Neuronal stem cell (in vitro differentiated cells): ENCODE measurements at regions not wholly inside any gene's neighbourhood (a gene's known extent, or its start where the extent isn't known, plus 50 kb on each side); places are given as distances from the start of the nearest gene placed in this dataset.
A peak's percentile ranks its signal among the peaks of the same experiment; 100 is the strongest.

Experiments
- DNase-seq: peaks from one replicate; pipeline ENCODE4 v3.0.0-alpha.2; 2013; ENCODE audit warnings: low spot score
- H2AFZ ChIP-seq: one replicate; pipeline ENCODE4 v1.6.1; 2013; ENCODE audit warnings: mild to moderate bottlenecking, low read length, inconsistent platforms
- H2AK5ac ChIP-seq: 2 replicates; pipeline ENCODE4 v1.6.1; 2013; ENCODE audit warnings: low read depth, mild to moderate bottlenecking, inconsistent platforms, low read length, moderate library complexity, mixed read lengths
- H2BK120ac ChIP-seq: 2 replicates; pipeline ENCODE4 v1.6.1; 2013; ENCODE audit warnings: low read depth, mild to moderate bottlenecking, inconsistent platforms, low read length, moderate library complexity, mixed read lengths
- H2BK12ac ChIP-seq: one replicate; pipeline ENCODE4 v1.6.1; 2013; ENCODE audit warnings: low read length, inconsistent platforms
- H2BK15ac ChIP-seq: 2 replicates; pipeline ENCODE4 v1.6.1; 2013; ENCODE audit warnings: mild to moderate bottlenecking, low read length, inconsistent platforms, mixed read lengths
- H2BK5ac ChIP-seq: one replicate; pipeline ENCODE4 v1.6.1; 2013; ENCODE audit warnings: inconsistent platforms, mild to moderate bottlenecking, low read length, moderate library complexity
- H3K14ac ChIP-seq: one replicate; pipeline ENCODE4 v1.6.1; 2013; ENCODE audit warnings: low read length, inconsistent platforms
- H3K18ac ChIP-seq: 2 replicates; pipeline ENCODE4 v1.6.1; 2013; ENCODE audit warnings: low read length, inconsistent platforms
- H3K23ac ChIP-seq: 2 replicates; pipeline ENCODE4 v1.6.1; 2013; ENCODE audit warnings: low read depth, mild to moderate bottlenecking, mixed read lengths, low read length, inconsistent platforms; ENCODE audit not compliant: poor library complexity
- H3K27ac ChIP-seq: replicated peaks from 3 replicates; pipeline ENCODE4 v1.5.1; 2013; ENCODE audit warnings: low read length, inconsistent platforms
- H3K27me3 ChIP-seq, 3 experiments: 2 replicates each; pipeline ENCODE4 v1.6.1; 2013; ENCODE audit warnings: low read length in 3 of 3, mild to moderate bottlenecking in 2 of 3, inconsistent platforms in 1 of 3, low read depth in 1 of 3, mixed read lengths in 1 of 3, moderate library complexity in 1 of 3; ENCODE audit not compliant: control insufficient read depth in 3 of 3, insufficient read depth in 3 of 3
- H3K36me3 ChIP-seq, 2 donors: replicated peaks in 1 of 2; 2 replicates each; pipeline ENCODE4 v1.6.1; 2013; ENCODE audit warnings: low read length in 2 of 2; ENCODE audit not compliant: control insufficient read depth in 2 of 2, insufficient read depth in 2 of 2
- H3K4ac ChIP-seq: 2 replicates; pipeline ENCODE4 v1.6.1; 2013; ENCODE audit warnings: inconsistent platforms, mild to moderate bottlenecking, low read length, moderate library complexity
- H3K4me1 ChIP-seq, 2 donors: 1 replicate in 1 of 2; 2 replicates in 1 of 2; pipeline ENCODE4 v1.6.1; 2013; ENCODE audit warnings: low read length in 2 of 2, low read depth in 1 of 2; ENCODE audit not compliant: control insufficient read depth in 2 of 2, insufficient read depth in 1 of 2
- H3K4me2 ChIP-seq: one replicate; pipeline ENCODE4 v1.6.1; 2013; ENCODE audit warnings: mild to moderate bottlenecking, low read length, inconsistent platforms; ENCODE audit not compliant: insufficient read depth, poor library complexity, severe bottlenecking
- H3K4me3 ChIP-seq, 2 donors: 2 replicates each; pipeline ENCODE4 v1.5.1; 2013; ENCODE audit warnings: low read length in 2 of 2, mild to moderate bottlenecking in 2 of 2, inconsistent platforms in 1 of 2, moderate library complexity in 1 of 2
- H3K79me1 ChIP-seq: one replicate; pipeline ENCODE4 v1.6.1; 2013; ENCODE audit warnings: low read depth, mild to moderate bottlenecking, inconsistent platforms, low read length, moderate library complexity
- H3K9ac ChIP-seq: one replicate; pipeline ENCODE4 v1.6.1; 2013; ENCODE audit warnings: mild to moderate bottlenecking, low read depth, low read length, inconsistent platforms; ENCODE audit not compliant: poor library complexity
- H3K9me3 ChIP-seq, 2 donors: replicated peaks in 1 of 2; 2 replicates each; pipeline versions ENCODE3 to v1.6.1; 2013; ENCODE audit warnings: low read length in 2 of 2, mild to moderate bottlenecking in 2 of 2, inconsistent platforms in 1 of 2, low read depth in 1 of 2, mixed read lengths in 1 of 2, moderate library complexity in 1 of 2; ENCODE audit not compliant: control insufficient read depth in 2 of 2, insufficient read depth in 1 of 2
- H4K8ac ChIP-seq: one replicate; pipeline ENCODE4 v1.6.1; 2013; ENCODE audit warnings: low read depth, mild to moderate bottlenecking, inconsistent platforms, low read length, moderate library complexity
- H4K91ac ChIP-seq: one replicate; pipeline ENCODE4 v1.6.1; 2013; ENCODE audit warnings: low read length, low read depth, mild to moderate bottlenecking, inconsistent platforms; ENCODE audit not compliant: poor library complexity
- WGBS, 2 donors: extraction: QIAGEN DNeasy Blood & Tissue Kit; methylation state at CpG; one replicate each; pipeline ENCODE4 v1.1.7; 2013; ENCODE audit warnings: missing lambda C conversion rate in 2 of 2, mixed read lengths in 1 of 2; ENCODE audit not compliant: insufficient read length in 2 of 2, insufficient replicate concordance in 1 of 2; ENCODE audit errors: extremely low coverage in 2 of 2; 5-methylcytosine and 5-hydroxymethylcytosine counted together

GRCh38 chr2:241946306-241947003, 76.9 kb downstream of the RTP5 start:
- Histone ChIP-seq H3K27me3 (peaks cover 0 to 6% (median 0%) of the 10 kb centered on the region in 3 experiments), H3K36me3 (no peaks in the 10 kb centered on the region), H3K27ac (no peak overlapping the region), H4K91ac (no peak overlapping the region), H3K9ac (no peak overlapping the region), H2AFZ (no peak overlapping the region), H3K4me3 (no peak overlapping the region), H3K14ac (no peak overlapping the region), H3K9me3 (peaks cover 0 to 10% of the 10 kb centered on the region in 2 donors), H3K4me1 (peaks cover 0 to 7% of the 10 kb centered on the region in 2 donors), H3K23ac (no peak overlapping the region), H2BK120ac (no peak overlapping the region), H4K8ac (no peak overlapping the region), H3K79me1 (peaks cover 3% of the 10 kb centered on the region), H2BK12ac (no peak overlapping the region), H2BK15ac (no peak overlapping the region), H3K4ac (no peak overlapping the region), H3K18ac (no peak overlapping the region), H3K4me2 (no peak overlapping the region), H2AK5ac (no peak overlapping the region), H2BK5ac (no peak overlapping the region)
- DNase-seq, result no peak
- WGBS, 2 donors, result no CpG with 5 or more reads among the region's 32 CpGs

- no peak overlapping the region for H3K9ac ChIP-seq
- no peak overlapping the region for H2BK5ac ChIP-seq
- H3K4me1 ChIP-seq, result peaks cover 0 to 7% of the 10 kb centered on the region in 2 donors
- H3K4me2 ChIP-seq, result no peak overlapping the region
- peaks cover 3% of the 10 kb centered on the region for H3K79me1 ChIP-seq
- no peak overlapping the region for H2BK12ac ChIP-seq
- WGBS, 2 donors, result no CpG with 5 or more reads among the region's 28 CpGs
- H3K4ac ChIP-seq, result no peak overlapping the region
- H3K23ac ChIP-seq, result no peak overlapping the region
- no peak overlapping the region for H3K18ac ChIP-seq
- no peak overlapping the region for H2AK5ac ChIP-seq
- peaks cover 0 to 10% of the 10 kb centered on the region in 2 donors for H3K9me3 ChIP-seq
- no peak overlapping the region for H3K14ac ChIP-seq
- no peak overlapping the region for H3K27ac ChIP-seq
- no peak overlapping the region for H2AFZ ChIP-seq
- no peak overlapping the region for H4K91ac ChIP-seq
- no peak for DNase-seq
- peaks cover 0 to 6% (median 0%) of the 10 kb centered on the region in 3 experiments for H3K27me3 ChIP-seq
- no peak overlapping the region for H3K4me3 ChIP-seq
- H2BK15ac ChIP-seq, result no peak overlapping the region
- H3K36me3 ChIP-seq, result no peaks in the 10 kb centered on the region
- H4K8ac ChIP-seq, result no peak overlapping the region
- no peak overlapping the region for H2BK120ac ChIP-seq
Observed at GRCh38 chr2:241947004-241947350, 77.4 kb downstream of the RTP5 start.

GRCh38 chr2:241947401-241947800, 77.9 kb downstream of the RTP5 start:
- Histone ChIP-seq H3K4ac (no peak overlapping the region), H3K4me3 (no peak overlapping the region), H4K8ac (no peak overlapping the region), H2BK120ac (no peak overlapping the region), H2AFZ (no peak overlapping the region), H3K9ac (no peak overlapping the region), H2BK15ac (no peak overlapping the region), H2AK5ac (no peak overlapping the region), H2BK12ac (no peak overlapping the region), H3K4me2 (no peak overlapping the region), H3K23ac (no peak overlapping the region), H3K27ac (no peak overlapping the region), H3K27me3 (peaks cover 0 to 6% (median 0%) of the 10 kb centered on the region in 3 experiments), H4K91ac (no peak overlapping the region), H3K79me1 (peaks cover 3% of the 10 kb centered on the region), H3K14ac (no peak overlapping the region), H3K18ac (no peak overlapping the region), H3K4me1 (peaks cover 0 to 7% of the 10 kb centered on the region in 2 donors), H3K36me3 (no peaks in the 10 kb centered on the region), H3K9me3 (peaks cover 0 to 10% of the 10 kb centered on the region in 2 donors), H2BK5ac (no peak overlapping the region)
- no peak for DNase-seq
- no CpG with 5 or more reads among the region's 21 CpGs for WGBS, 2 donors

GRCh38 chr2:241947876-241948275, 78.3 kb downstream of the RTP5 start:
- Histone ChIP-seq H3K4me2 (no peak overlapping the region), H2BK120ac (no peak overlapping the region), H2BK12ac (no peak overlapping the region), H3K4me3 (no peak overlapping the region), H2AFZ (no peak overlapping the region), H2AK5ac (peak overlapping the region; percentile 2), H3K27ac (no peak overlapping the region), H3K4ac (no peak overlapping the region), H3K36me3 (no peaks in the 10 kb centered on the region), H2BK5ac (no peak overlapping the region), H2BK15ac (no peak overlapping the region), H4K8ac (no peak overlapping the region), H3K27me3 (peaks cover 0 to 6% (median 0%) of the 10 kb centered on the region in 3 experiments), H3K18ac (peak overlapping the region; percentile 27), H3K9ac (no peak overlapping the region), H4K91ac (peak overlapping the region; percentile 90), H3K4me1 (peaks cover 0 to 7% of the 10 kb centered on the region in 2 donors), H3K79me1 (peaks cover 3% of the 10 kb centered on the region), H3K14ac (no peak overlapping the region), H3K23ac (no peak overlapping the region), H3K9me3 (peaks cover 0 to 10% of the 10 kb centered on the region in 2 donors)
- no peak for DNase-seq
- WGBS, 2 donors, result no CpG with 5 or more reads among the region's 19 CpGs
